K562 (cell line): ENCODE measurements at regions not wholly inside any gene's neighbourhood (a gene's known extent, or its start where the extent isn't known, plus 50 kb on each side); places are given as distances from the start of the nearest gene placed in this dataset.
A peak's percentile ranks its signal among the peaks of the same experiment; 100 is the strongest.

ENCODE experiments used
- ATAC-seq: fragments of 200-7000 bp; cut with Tn5 transposase; 3 replicates; pipeline ENCODE4 v1.9.1; 2020; ENCODE audit warnings: moderate library complexity
- BruUV-seq: library from RNA; stranded (reverse); fragments of 400-500 nt; replicated peaks from 2 replicates; lab custom pipeline; 2021; lab: Mats Ljungman, UMichigan
- CTCF ChIA-PET: fragments of 300-600 bp; formaldehyde crosslinking; extraction: SDS; loops from one replicate; lab custom pipeline; 2021; ENCODE audit warnings: low intra/inter-chr PET ratio; lab: Yijun Ruan, JAX
- POLR2A ChIA-PET: fragments of 300-600, 350-650 bp; sonication (Branson Sonifier 250); formaldehyde crosslinking; extraction: SDS; loops from one replicate; lab custom pipeline; 2021; ENCODE audit warnings: antibody characterized with exemption, inconsistent platforms; lab: Yijun Ruan, JAX
- DNase-seq, 4 experiments: peaks; one replicate each; pipeline versions ENCODE4 v3.0.0 to v3.0.0-alpha.2; 2011 to 2018; ENCODE audit warnings: low spot score in 3 of 4, mixed read lengths in 3 of 4; ENCODE audit errors: extremely low read depth in 1 of 4
- FAIRE-seq: peaks from 2 replicates; lab custom pipeline; 2011; peaks lifted over from hg19 to GRCh38; lab: Jason Lieb, UNC
- H2AFZ ChIP-seq: 2 replicates; pipeline ENCODE4 v1.6.0; 2011; ENCODE audit warnings: low read depth, low read length, control low read depth, inconsistent platforms
- H3K27ac ChIP-seq: fragments of 200-600 bp; 3 replicates; pipeline ENCODE4 v1.8.0; 2011; ENCODE audit warnings: low read depth, mild to moderate bottlenecking, control low read depth, inconsistent platforms, low read length, moderate library complexity, mixed read lengths; ENCODE audit errors: extremely low read depth
- H3K27me3 ChIP-seq, 2 experiments: fragments of 300-600 bp in 1 of 2; 2 replicates in 1 of 2; 3 replicates in 1 of 2; pipeline versions ENCODE4 v1.6.0 to v1.8.0; 2011; ENCODE audit warnings: inconsistent platforms in 2 of 2, low read length in 2 of 2, mild to moderate bottlenecking in 1 of 2, mixed read lengths in 1 of 2, moderate library complexity in 1 of 2; ENCODE audit not compliant: control insufficient read depth in 2 of 2, insufficient read depth in 2 of 2
- H3K36me3 ChIP-seq: fragments of 300-600 bp; 3 replicates; pipeline ENCODE4 v1.8.0; 2011; ENCODE audit warnings: mild to moderate bottlenecking, low read length, inconsistent platforms; ENCODE audit not compliant: control insufficient read depth, insufficient read depth
- H3K4me1 ChIP-seq, 2 experiments: fragments of 200-600 bp in 1 of 2; replicated peaks in 1 of 2; 2 replicates in 1 of 2; 3 replicates in 1 of 2; pipeline versions ENCODE4 v1.5.1 to v1.8.0; 2011; ENCODE audit warnings: inconsistent platforms in 2 of 2, low read length in 2 of 2, mild to moderate bottlenecking in 1 of 2, mixed read lengths in 1 of 2, moderate library complexity in 1 of 2; ENCODE audit not compliant: control insufficient read depth in 2 of 2, insufficient read depth in 2 of 2
- H3K4me2 ChIP-seq: 2 replicates; pipeline ENCODE4 v1.6.1; 2011; ENCODE audit warnings: low read length, control low read depth, inconsistent platforms, mixed read lengths; ENCODE audit not compliant: insufficient read depth
- H3K4me3 ChIP-seq: fragments of 200-600 bp; sonication (generic), shearing (Covaris generic); 2 replicates; pipeline ENCODE4 v1.5.1; 2016; ENCODE audit warnings: control low read depth, inconsistent platforms
- H3K79me2 ChIP-seq: fragments of 200-600 bp; 3 replicates; pipeline ENCODE4 v1.8.0; 2011; ENCODE audit warnings: low read length, inconsistent platforms; ENCODE audit not compliant: control insufficient read depth, insufficient read depth
- H3K9ac ChIP-seq, 2 experiments: 2 replicates each; pipeline versions ENCODE4 v1.6.0 to v1.6.1; 2011; ENCODE audit warnings: low read depth in 2 of 2, low read length in 2 of 2, control low read depth in 1 of 2, inconsistent platforms in 1 of 2, mild to moderate bottlenecking in 1 of 2, mixed read lengths in 1 of 2; ENCODE audit not compliant: insufficient read depth in 1 of 2
- H3K9me1 ChIP-seq: one replicate; pipeline ENCODE4 v1.6.0; 2011; ENCODE audit warnings: inconsistent platforms, mild to moderate bottlenecking, low read length, moderate library complexity; ENCODE audit not compliant: control insufficient read depth, insufficient read depth
- H3K9me3 ChIP-seq: replicated peaks from 2 replicates; pipeline ENCODE4 v1.5.1; 2011; ENCODE audit warnings: low read depth, low read length, inconsistent platforms; ENCODE audit not compliant: control insufficient read depth, insufficient read depth
- H4K20me1 ChIP-seq: replicated peaks from 2 replicates; pipeline ENCODE4 v1.6.1; 2011; ENCODE audit warnings: low read length, inconsistent platforms, mixed read lengths; ENCODE audit not compliant: control insufficient read depth, insufficient read depth
- FOSL1 ChIP-seq: fragments of 200-800 bp; sonication (Bioruptor generic); conservative IDR thresholded peaks from 2 replicates; pipeline ENCODE4 v1.6.1; 2016; ENCODE audit warnings: missing genetic modification characterization, missing compliant biosample characterization
- TRIM28 ChIP-seq: fragments of 450-650 bp; IDR thresholded peaks from 2 replicates; pipeline ENCODE4 v1.6.1; 2017
- WGBS: fragments of 100-300 bp; shearing (Covaris generic); methylation state at CpG from one replicate; pipeline ENCODE4 v1.1.6; 2016; ENCODE audit warnings: low coverage, mixed read lengths; ENCODE audit not compliant: insufficient coverage; ENCODE audit errors: missing lambda C conversion rate; 5-methylcytosine and 5-hydroxymethylcytosine counted together
- in situ Hi-C: fragments of 300-500 bp; cut with MboI; formaldehyde crosslinking; loops from 4 replicates; pipeline ENCODE4 v1.15.0; 2018; ENCODE audit warnings: inconsistent platforms, mixed read lengths
- intact Hi-C: fragments of 100-400 bp; cut with micrococcal nuclease; formaldehyde crosslinking; loops from 2 replicates; pipeline ENCODE4 v1.14.2; 2022
- TF ChIP-seq, protein P1 (sequence below), 2 experiments: fragments of 450-650 bp; IDR thresholded peaks; 2 replicates each; pipeline ENCODE4 v1.6.1; 2016; ENCODE audit warnings: mild to moderate bottlenecking in 2 of 2, borderline replicate concordance in 1 of 2, low read depth in 1 of 2, moderate library complexity in 1 of 2
- TF ChIP-seq, protein P2 (sequence below): fragments of 450-650 bp; IDR thresholded peaks from 2 replicates; pipeline ENCODE4 v1.6.1; 2017; ENCODE audit warnings: mild to moderate bottlenecking, moderate library complexity

DNA sequence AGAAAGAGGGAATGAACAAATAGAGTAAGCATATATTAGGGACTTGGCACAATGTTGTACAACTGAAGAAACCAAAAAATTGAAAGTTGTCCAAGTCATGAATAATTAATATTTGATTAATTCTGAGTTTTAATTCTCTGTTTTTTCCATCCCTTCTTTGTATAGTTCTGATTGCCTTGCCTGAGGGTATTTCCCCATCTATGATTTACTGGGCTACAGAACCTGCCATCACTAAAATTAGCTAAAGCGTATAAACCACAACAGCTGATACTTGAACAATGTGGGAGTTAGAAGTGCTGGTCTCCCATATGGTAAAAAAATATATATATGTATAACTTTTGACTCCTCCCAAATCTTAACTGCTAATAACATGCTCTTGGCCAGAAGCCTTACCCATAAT, 1253.5 kb upstream of the CDH6 start (continued):
- TF ChIP-seq, protein P1, sequence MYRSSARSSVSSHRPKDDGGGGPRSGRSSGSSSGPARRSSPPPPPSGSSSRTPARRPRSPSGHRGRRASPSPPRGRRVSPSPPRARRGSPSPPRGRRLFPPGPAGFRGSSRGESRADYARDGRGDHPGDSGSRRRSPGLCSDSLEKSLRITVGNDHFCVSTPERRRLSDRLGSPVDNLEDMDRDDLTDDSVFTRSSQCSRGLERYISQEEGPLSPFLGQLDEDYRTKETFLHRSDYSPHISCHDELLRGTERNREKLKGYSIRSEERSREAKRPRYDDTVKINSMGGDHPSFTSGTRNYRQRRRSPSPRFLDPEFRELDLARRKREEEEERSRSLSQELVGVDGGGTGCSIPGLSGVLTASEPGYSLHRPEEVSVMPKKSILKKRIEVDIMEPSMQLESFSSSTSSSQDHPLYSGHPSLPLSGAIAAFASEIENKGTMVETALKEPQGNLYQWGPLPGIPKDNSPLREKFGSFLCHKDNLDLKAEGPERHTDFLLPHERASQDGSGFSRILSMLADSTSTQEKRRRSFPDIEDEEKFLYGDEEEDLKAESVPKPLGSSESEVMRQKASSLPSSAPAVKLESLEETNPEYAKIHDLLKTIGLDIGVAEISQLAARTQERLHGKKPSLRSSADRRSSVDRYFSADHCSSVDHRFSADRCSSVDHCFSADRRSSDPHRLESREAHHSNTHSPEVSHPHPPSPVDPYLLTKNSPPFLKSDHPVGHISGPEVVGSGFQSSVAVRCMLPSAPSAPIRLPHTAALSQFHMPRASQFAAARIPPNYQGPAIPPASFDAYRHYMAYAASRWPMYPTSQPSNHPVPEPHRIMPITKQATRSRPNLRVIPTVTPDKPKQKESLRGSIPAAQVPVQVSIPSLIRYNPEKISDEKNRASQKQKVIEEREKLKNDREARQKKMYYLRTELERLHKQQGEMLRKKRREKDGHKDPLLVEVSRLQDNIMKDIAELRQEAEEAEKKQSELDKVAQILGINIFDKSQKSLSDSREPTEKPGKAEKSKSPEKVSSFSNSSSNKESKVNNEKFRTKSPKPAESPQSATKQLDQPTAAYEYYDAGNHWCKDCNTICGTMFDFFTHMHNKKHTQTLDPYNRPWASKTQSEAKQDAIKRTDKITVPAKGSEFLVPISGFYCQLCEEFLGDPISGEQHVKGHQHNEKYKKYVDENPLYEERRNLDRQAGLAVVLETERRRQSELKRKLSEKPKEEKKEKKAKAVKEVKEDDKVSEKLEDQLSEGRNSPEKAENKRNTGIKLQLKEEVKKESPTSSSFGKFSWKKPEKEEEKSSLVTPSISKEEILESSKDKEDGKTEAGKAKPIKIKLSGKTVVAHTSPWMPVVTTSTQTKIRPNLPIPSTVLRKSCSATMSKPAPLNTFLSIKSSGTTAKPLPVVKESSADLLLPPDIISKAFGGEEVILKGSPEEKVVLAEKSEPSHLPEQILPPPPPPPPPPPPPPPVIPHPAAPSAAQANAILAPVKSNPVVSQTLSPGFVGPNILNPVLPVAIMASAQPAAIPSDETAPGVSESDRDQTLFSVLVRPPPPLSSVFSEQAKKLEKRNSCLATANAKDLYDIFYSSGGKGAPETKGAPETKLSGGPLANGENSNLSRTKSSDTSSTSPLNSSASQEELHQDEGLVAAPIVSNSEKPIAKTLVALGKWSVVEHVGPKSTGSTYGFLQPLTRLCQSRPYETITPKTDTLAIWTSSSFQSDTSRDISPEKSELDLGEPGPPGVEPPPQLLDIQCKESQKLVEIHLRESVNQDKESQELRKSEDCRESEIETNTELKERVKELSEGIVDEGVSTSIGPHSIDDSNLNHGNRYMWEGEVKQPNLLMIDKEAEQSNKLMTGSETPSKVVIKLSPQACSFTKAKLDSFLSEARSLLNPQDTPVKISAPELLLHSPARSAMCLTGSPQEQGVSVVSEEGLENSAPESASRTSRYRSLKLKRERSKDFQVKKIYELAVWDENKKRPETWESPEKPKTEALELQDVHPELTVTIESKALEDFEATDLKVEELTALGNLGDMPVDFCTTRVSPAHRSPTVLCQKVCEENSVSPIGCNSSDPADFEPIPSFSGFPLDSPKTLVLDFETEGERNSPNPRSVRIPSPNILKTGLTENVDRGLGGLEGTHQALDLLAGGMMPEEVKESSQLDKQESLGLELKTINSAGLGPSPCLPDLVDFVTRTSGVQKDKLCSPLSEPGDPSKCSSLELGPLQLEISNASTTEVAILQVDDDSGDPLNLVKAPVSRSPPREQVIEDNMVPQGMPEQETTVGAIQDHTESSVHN (IDR thresholded peaks at IDR 0.05; ENCODE audit: borderline replicate concordance in 1 of 2, low read depth in 1 of 2) = no peak
- no peak for TF ChIP-seq TRIM28

DNA sequence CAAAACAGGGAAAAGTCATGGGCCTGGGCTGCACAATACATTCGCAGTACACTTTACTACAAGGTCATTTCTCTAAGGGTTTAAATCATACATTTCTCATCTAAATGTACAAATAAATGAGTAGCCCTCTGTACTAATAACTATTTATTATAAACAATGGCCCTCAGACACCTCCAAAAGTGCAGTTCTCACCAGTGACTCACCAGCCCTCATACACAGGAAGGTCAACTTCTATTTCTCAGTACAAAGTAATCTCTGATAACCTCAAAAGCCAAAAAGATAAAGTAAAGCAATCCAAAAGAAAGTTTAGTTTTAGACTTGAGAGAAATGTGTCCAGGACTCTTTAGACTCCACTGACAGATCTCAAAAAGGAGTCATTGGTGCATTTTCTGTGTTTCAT, 1258.1 kb upstream of the CDH6 start:
- WGBS = 10% methylated on average over 1 of the region's 1 CpG
- in situ Hi-C loops = no loop called here

More for the DNA sequence above, 1258.1 kb upstream of the CDH6 start:
- FAIRE-seq (no peak), DNase-seq (no peak), ATAC-seq (no peak)
- ChIA-PET POLR2A (interaction anchor here (0.7 kb wide), 1 partner anchor 140 kb away, joined by 3 read pairs; no protein-coding TSS in a partner anchor), CTCF (no interaction called here)
- no TSS peak for BruUV-seq
- intact Hi-C loops = no loop called here
- no peak overlapping the region for H3K4me3 ChIP-seq
- no peaks in the 10 kb centered on the region for H3K36me3 ChIP-seq
- TF ChIP-seq, protein P2, sequence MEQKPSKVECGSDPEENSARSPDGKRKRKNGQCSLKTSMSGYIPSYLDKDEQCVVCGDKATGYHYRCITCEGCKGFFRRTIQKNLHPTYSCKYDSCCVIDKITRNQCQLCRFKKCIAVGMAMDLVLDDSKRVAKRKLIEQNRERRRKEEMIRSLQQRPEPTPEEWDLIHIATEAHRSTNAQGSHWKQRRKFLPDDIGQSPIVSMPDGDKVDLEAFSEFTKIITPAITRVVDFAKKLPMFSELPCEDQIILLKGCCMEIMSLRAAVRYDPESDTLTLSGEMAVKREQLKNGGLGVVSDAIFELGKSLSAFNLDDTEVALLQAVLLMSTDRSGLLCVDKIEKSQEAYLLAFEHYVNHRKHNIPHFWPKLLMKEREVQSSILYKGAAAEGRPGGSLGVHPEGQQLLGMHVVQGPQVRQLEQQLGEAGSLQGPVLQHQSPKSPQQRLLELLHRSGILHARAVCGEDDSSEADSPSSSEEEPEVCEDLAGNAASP = no peak
- peak; percentile 32; the same call in 1 of the 2 replicates for TF ChIP-seq FOSL1
- no peaks in the 10 kb centered on the region for H3K9me3 ChIP-seq
- H3K9ac ChIP-seq = no peak overlapping the region
- H3K4me1 ChIP-seq = no peaks in the 10 kb centered on the region
- no peaks in the 10 kb centered on the region for H3K9me1 ChIP-seq
- no peaks in the 10 kb centered on the region for H4K20me1 ChIP-seq
- no peak overlapping the region for H3K4me2 ChIP-seq
- no peak overlapping the region for H2AFZ ChIP-seq
- H3K27me3 ChIP-seq = no peaks in the 10 kb centered on the region
- no peaks in the 10 kb centered on the region for H3K79me2 ChIP-seq
- H3K27ac ChIP-seq = no peak overlapping the region
